ENCODE measurements at regions not wholly inside any gene's neighbourhood (a gene's known extent, or its start where the extent isn't known, plus 50 kb on each side); places are given as distances from the start of the nearest gene placed in this dataset.

DNA sequence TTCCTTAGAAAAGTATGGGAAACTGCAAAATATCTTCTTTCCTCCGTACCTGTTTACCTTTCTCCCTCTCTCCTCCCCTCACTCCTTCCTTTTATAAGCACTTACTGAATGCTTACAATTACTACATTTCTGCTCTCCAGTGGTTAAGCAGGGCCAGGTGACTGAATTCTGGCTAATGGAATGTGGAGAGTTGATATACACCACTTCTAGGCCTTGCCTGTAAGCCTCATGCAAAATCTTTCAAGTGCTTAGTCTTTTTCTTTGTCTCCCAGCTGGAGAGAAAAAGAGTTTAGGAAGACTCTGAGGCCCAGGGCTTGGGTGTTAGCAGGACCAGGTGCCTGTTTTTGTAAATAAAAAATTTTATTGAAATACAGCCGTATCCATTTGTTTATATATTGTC is 77.7 kb upstream of the CACNA1E start:
- H3K18ac ChIP-seq (ENCODE audit: low read depth, low read length) = no peak overlapping the region
- H2BK120ac ChIP-seq (ENCODE audit: low read depth, low read length) = no peak overlapping the region
- H2BK20ac ChIP-seq (ENCODE audit: low read depth, low read length) = no peak overlapping the region
- H3K14ac ChIP-seq (replicated peaks; ENCODE audit: low read depth, low read length) = no peak overlapping the region
- no peak overlapping the region for H2BK5ac ChIP-seq (ENCODE audit: low read depth, low read length, poor library complexity, severe bottlenecking)
- dilution Hi-C loops (cut with HindIII; ENCODE audit: low sequenced_read_pairs, unreplicated experiment) (loop anchor here (25.0 kb wide), 1 partner anchor 193 kb away; no protein-coding TSS in a partner anchor), in situ Hi-C loops (cut with MboI; ENCODE audit: low sequenced_read_pairs) (no loop called here), intact Hi-C loops (cut with micrococcal nuclease) (no loop called here)
- H3K4me1 ChIP-seq (ENCODE audit: control insufficient read depth, insufficient read depth, low read length) = no peaks in the 10 kb centered on the region
- TF ChIP-seq FOS (IDR thresholded peaks at IDR 0.05; ENCODE audit: low read depth, low read length) = no peak
- TF ChIP-seq, protein P1, sequence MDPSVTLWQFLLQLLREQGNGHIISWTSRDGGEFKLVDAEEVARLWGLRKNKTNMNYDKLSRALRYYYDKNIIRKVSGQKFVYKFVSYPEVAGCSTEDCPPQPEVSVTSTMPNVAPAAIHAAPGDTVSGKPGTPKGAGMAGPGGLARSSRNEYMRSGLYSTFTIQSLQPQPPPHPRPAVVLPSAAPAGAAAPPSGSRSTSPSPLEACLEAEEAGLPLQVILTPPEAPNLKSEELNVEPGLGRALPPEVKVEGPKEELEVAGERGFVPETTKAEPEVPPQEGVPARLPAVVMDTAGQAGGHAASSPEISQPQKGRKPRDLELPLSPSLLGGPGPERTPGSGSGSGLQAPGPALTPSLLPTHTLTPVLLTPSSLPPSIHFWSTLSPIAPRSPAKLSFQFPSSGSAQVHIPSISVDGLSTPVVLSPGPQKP (IDR thresholded peaks at IDR 0.05; ENCODE audit: borderline replicate concordance, low read depth, low read length) = no peak
- no peak for TF ChIP-seq RAD21 (IDR thresholded peaks at IDR 0.05; ENCODE audit: low read length)
- no peak for TF ChIP-seq RCOR1 (IDR thresholded peaks at IDR 0.05; ENCODE audit: insufficient replicate concordance, low read length)
- no peak for TF ChIP-seq CEBPB (IDR thresholded peaks at IDR 0.05; ENCODE audit: low read depth, low read length)
- TF ChIP-seq, protein P2, sequence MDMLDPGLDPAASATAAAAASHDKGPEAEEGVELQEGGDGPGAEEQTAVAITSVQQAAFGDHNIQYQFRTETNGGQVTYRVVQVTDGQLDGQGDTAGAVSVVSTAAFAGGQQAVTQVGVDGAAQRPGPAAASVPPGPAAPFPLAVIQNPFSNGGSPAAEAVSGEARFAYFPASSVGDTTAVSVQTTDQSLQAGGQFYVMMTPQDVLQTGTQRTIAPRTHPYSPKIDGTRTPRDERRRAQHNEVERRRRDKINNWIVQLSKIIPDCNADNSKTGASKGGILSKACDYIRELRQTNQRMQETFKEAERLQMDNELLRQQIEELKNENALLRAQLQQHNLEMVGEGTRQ (IDR thresholded peaks at IDR 0.05; ENCODE audit: low read depth, low read length) = no peak
- no peak for TF ChIP-seq CHD1 (IDR thresholded peaks at IDR 0.05; ENCODE audit: low read depth, low read length)
- TF ChIP-seq MAFK (IDR thresholded peaks at IDR 0.05; ENCODE audit: low read depth, low read length) = no peak
- no peak for TF ChIP-seq MXI1 (IDR thresholded peaks at IDR 0.05; ENCODE audit: borderline replicate concordance, low read depth, low read length)
- TF ChIP-seq NFE2L2 (IDR thresholded peaks at IDR 0.05; ENCODE audit: low read depth, low read length) = no peak
- no peak for TF ChIP-seq POLR2A (IDR thresholded peaks at IDR 0.05; ENCODE audit: low read depth, low read length)
- no peak for TF ChIP-seq BHLHE40 (IDR thresholded peaks at IDR 0.05; ENCODE audit: low read depth, low read length)
- TF ChIP-seq RFX5 (IDR thresholded peaks at IDR 0.05; ENCODE audit: low read depth, low read length) = no peak
- TF ChIP-seq, protein P3, sequence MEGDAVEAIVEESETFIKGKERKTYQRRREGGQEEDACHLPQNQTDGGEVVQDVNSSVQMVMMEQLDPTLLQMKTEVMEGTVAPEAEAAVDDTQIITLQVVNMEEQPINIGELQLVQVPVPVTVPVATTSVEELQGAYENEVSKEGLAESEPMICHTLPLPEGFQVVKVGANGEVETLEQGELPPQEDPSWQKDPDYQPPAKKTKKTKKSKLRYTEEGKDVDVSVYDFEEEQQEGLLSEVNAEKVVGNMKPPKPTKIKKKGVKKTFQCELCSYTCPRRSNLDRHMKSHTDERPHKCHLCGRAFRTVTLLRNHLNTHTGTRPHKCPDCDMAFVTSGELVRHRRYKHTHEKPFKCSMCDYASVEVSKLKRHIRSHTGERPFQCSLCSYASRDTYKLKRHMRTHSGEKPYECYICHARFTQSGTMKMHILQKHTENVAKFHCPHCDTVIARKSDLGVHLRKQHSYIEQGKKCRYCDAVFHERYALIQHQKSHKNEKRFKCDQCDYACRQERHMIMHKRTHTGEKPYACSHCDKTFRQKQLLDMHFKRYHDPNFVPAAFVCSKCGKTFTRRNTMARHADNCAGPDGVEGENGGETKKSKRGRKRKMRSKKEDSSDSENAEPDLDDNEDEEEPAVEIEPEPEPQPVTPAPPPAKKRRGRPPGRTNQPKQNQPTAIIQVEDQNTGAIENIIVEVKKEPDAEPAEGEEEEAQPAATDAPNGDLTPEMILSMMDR (conservative IDR thresholded peaks at IDR 0.05; ENCODE audit: low read depth, low read length) = no peak
- H3K4me3 ChIP-seq (ENCODE audit: insufficient read depth, low read depth, low read length) = no peak overlapping the region
- H3K4ac ChIP-seq (ENCODE audit: low read depth, low read length) = no peak overlapping the region
- no peak overlapping the region for H3K9ac ChIP-seq (ENCODE audit: low read depth, low read length)
- no peaks in the 10 kb centered on the region for H3K36me3 ChIP-seq (ENCODE audit: control insufficient read depth, insufficient read depth, low read length)
- no CpG with 5 or more reads among the region's 2 CpGs for WGBS, 2 experiments (ENCODE audit: extremely low coverage in 2 of 2, insufficient read length in 1 of 2)
- no peaks in the 10 kb centered on the region for H3K9me1 ChIP-seq (ENCODE audit: insufficient read depth, low read length)
- no peaks in the 10 kb centered on the region for H3K79me1 ChIP-seq (ENCODE audit: low read depth in 1 of 2, low read length in 2 of 2)
- no peak overlapping the region for H2AK5ac ChIP-seq (ENCODE audit: low read depth, low read length)
- H4K91ac ChIP-seq (ENCODE audit: insufficient read depth, low read depth, low read length) = no peak overlapping the region
- H3K27ac ChIP-seq (ENCODE audit: insufficient read depth, low read length) = no peak overlapping the region
- H4K20me1 ChIP-seq (ENCODE audit: insufficient read depth, low read length) = no peaks in the 10 kb centered on the region
- H2AFZ ChIP-seq (replicated peaks; ENCODE audit: low read length, poor library complexity) = no peak overlapping the region
- ChIA-PET CTCF (interaction anchor here (0.6 kb wide), 1 partner anchor 20 kb away, joined by 3 read pairs; no protein-coding TSS in a partner anchor), POLR2A (ENCODE audit: unreplicated experiment) (no interaction called here)
- no peak for DNase-seq
- no peak overlapping the region for H3K4me2 ChIP-seq (ENCODE audit: low read depth, low read length)
- H3K23ac ChIP-seq (ENCODE audit: low read depth, low read length) = no peak overlapping the region
- no peak overlapping the region for H3K56ac ChIP-seq (ENCODE audit: extremely low read depth, insufficient read depth, low read length)
- H3K27me3 ChIP-seq (ENCODE audit: control insufficient read depth, insufficient read depth, low read length) = no peaks in the 10 kb centered on the region
- no peak overlapping the region for H4K8ac ChIP-seq (ENCODE audit: low read depth in 2 of 2, low read length in 2 of 2)
- H2BK15ac ChIP-seq (ENCODE audit: low read depth, low read length) = no peak overlapping the region
- H2AK9ac ChIP-seq (replicated peaks; ENCODE audit: low read depth, low read length, poor library complexity) = no peak overlapping the region
- no peak overlapping the region for H4K5ac ChIP-seq (ENCODE audit: low read depth, low read length)
- no peaks in the 10 kb centered on the region for H3K9me3 ChIP-seq (ENCODE audit: control insufficient read depth, insufficient read depth, low read length)
- BruUV-seq (replicated peaks) = no TSS peak
- no peak for ATAC-seq (ENCODE audit: low read depth)

Data from IMR-90 (cell line).